GM18502 (cell line): ENCODE measurements at regions not wholly inside any gene's neighbourhood (a gene's known extent, or its start where the extent isn't known, plus 50 kb on each side); places are given as distances from the start of the nearest gene placed in this dataset.

Source experiments
- ATAC-seq: cut with Tn5 transposase; IDR thresholded peaks from one replicate; pipeline ENCODE4 v1.9.1; 2021; ENCODE audit warnings: mild to moderate bottlenecking; ENCODE audit not compliant: unreplicated experiment, poor library complexity

- no peak for ATAC-seq
Observed at GRCh38 chr3:113133140-113133539, 78.2 kb upstream of the BOC start.

GRCh38 chr3:113136071-113136470 lies 75.3 kb upstream of the BOC start:
- no peak for ATAC-seq

- ATAC-seq = no peak
Observed at GRCh38 chr3:113136544-113136943, 74.8 kb upstream of the BOC start.

GRCh38 chr3:113138839-113139743 lies 72.3 kb upstream of the BOC start:
- ATAC-seq = no peak

DNA sequence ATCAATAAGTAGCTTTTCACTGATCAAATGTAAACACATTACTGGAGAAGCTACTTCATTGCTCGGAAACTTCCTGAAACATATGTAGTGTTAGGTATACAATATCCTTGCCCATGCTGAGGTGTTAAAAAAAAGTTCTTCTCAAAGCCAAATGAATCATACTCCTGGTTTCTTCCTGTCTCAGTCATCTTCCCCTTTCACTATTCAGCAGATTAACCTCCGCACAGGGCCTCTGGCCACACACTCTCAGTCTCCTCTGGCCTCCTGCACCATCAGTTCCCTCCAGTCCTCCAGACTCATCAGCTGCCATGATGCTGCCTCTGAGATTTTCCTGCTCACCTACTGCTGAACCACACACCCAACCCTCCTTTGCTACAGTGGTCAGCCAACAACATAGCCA lies 70.5 kb upstream of the BOC start:
- ATAC-seq = no peak

DNA sequence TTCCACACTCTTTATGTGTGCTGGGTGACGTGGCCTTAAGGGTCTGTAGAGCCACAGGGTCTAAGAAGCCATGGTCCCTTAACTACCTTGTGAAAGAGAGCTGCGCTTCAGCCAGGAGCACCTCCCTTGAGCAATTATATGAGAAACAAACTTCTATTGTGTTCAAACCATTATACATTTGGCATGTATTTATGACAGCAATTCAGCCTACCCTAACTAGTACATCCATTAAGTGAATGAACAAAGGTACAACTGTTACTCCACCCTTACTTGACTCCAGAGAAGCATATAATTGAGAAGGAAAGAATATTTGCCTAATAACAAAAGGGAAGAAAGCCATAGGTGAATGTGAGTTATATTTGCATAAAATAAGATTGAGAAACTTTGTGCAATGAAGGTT lies 69.8 kb upstream of the BOC start:
- no peak for ATAC-seq

DNA sequence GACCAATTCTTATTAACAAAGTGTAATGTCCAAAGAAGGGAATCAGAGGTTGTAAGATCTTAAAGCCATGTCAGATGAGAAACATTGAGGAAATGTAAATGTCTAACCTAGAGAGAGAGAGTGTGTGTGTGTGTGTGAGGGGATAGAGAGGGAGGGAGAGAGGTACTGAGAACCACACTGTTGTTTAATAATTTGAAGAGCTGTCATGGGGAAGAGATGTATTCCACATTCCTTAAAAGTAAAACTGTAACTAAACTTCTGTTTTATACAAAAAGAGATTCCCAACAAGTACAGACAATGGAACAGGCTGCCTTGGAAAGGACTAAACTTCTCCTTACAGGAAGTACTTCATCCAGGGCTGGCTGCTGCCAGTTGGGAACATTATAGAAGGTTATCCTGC lies 68.9 kb upstream of the BOC start:
- no peak for ATAC-seq

GRCh38 chr3:113143353-113143752 lies 68.0 kb upstream of the BOC start:
- ATAC-seq = no peak

DNA sequence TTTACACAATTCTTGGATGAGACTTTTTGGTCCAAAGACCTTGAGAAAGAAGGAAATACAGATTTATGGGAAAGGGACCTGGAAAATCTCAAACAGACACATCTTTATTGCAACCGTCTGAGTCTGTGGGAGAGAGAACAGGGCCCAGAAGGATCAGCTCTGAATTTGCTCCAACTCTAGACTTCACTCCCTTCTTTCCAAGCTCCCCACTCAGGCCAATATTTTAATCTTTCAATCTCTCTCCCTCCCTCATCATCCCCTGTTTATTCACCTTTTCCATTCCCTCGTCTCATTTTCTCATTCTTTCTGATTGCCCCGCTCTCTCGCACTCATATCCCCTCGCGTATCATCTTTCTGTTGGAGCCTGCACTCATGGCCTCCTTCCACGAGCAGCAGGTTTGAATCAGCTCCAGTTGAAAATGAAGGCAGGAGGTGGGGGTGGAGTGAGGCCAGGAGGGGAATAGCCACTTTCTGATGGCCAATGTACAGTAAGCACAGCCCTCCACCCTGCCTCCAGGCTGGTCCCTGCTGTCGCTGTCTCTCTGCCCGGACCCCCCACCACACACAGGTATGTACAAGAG lies 63.6 kb upstream of the BOC start:
- ATAC-seq = no peak

DNA sequence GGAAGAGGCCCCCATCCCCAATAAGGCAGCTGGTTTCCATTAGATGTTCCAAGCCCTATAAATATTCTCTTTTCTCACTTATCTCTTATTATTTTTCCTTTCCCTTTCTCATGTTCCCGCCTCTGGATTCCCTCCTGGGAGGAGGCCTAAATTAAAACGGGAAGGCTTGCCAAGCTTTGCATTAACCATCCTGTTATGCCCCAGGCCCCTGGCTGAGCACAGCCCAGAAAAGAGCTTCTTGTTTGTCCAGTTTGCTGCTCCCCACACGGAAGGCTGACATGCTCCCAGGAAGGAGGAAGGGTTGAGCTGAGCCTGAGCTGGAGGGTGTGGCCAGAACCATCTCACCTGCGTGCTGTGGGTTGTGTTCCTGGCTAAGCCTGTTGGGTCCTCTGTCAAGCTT lies 63.1 kb upstream of the BOC start:
- ATAC-seq = no peak

- no peak for ATAC-seq
Observed at GRCh38 chr3:113150250-113150649, 61.1 kb upstream of the BOC start.

DNA sequence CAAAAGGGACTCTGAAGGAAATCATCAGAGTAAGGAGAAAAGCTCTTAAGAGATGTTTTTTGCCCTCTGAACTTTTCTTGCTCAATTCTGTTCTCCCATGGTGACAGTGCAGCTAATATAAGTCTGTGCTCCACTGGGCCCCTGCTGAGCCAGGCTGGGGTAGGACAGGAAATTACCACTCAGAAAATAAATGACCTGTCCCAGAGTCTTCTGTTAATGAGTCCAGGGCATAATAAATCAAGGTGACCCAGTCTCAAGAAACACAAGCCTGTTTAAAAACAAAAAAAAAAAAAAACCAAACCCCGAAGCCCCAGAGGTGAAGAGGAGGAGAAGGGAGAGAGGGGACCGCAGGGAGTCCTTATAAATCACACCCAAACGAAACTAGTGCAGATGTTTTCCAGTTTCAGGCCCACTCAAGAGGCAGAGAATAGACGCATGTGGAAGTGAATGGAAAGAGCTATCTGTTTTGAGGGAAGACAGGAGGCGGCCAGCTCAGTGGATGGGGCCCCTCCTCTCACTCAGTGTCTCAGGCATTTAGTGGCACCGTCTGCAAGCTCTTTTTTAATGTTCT lies 59.8 kb upstream of the BOC start:
- ATAC-seq = no peak

DNA sequence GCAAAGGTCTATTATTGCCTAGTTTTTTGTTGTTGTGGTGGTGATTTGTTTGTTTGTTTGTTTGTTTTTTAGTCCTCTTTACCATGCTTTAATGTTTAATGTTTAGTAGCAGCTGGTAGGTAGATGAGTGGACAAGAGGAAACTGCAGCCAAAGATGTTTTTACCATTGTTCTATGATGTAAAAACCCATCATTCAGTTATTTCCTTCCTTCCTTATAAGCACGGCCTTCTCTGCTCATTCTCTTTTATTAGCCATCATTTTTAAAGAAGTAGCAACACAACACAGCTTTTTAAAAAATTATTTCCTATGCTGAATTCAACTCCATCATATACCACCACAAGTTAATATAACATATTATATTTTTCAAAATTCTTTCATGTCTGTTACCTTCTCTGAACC lies 58.5 kb upstream of the BOC start:
- ATAC-seq = no peak

- ATAC-seq = peak; percentile 92
Observed at GRCh38 chr3:113153499-113154107, 57.8 kb upstream of the BOC start.

DNA sequence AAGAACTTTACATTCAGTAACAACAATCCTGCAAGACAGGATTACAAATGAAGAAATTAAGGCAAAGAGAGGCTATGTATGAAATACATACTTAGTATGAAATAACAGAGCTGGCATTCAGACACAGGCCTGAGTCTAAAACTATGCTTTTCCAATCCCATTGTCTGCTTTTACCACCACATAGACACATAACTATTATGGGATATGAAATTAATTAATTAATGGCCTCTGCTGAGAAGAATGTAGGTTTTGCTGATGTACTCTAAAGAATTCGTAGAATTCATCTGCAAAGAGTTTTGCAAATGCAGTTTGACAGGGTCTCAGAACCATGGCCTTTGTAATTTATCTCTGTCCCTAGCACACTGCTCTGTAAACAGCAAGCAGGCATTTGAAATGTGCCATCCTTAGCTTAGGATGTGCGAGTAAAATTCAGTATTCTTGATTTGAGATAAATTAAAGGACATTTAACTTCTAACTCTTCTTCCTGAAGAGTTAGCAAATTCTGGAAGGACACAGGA lies 54.5 kb upstream of the BOC start:
- no peak for ATAC-seq

DNA sequence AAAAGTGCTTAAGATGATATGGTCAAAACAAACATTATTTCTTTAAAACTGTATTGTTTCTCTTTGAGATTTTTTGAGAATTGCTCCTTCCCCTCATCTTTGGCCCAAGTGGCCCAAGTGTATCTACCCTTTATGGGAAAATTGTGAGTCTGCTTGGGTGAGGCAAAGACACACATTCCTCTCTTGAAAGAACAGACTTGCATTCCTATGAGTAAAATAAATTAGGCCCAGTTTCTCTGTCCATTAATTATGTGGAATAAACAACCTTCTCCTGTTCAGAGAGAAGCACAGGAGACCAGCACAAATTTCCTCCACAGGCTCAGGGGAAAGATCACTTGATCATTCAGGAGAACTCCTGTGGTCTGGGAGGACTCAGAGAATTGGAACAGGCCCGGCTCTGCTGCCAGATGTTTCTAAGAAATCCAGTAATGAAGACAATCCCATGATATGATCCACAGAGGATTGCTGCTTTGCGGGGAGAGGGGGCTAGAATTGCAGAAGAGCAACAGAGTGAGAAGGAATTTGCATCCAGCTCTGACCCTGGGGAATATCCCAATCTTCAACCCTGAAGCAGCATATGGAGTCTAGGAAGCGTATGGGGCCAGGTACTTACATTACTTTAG lies 53.8 kb upstream of the BOC start:
- ATAC-seq = no peak

- ATAC-seq = no peak
Observed at GRCh38 chr3:113158171-113158570, 53.2 kb upstream of the BOC start.
